ENCODE measurements at regions not wholly inside any gene's neighbourhood (a gene's known extent, or its start where the extent isn't known, plus 50 kb on each side); places are given as distances from the start of the nearest gene placed in this dataset.

DNA sequence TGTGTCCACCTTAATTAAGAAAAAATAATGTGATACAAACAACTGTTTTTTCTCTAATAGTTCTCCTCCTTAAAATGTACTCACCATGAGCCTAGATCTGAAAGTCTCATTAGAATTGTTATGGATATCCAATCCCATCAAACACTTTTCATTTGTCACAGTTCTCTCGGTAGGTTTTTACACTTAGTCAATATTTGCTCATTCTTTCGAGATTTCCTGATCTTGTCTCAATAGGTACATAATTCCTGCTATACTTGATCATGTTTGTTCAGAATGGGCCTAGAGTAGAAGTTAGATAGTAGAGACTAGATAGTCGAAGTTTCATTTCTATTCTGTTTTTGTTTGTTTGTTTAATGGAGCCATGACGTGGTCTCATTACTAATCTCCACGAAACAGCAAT, 2005.7 kb downstream of the NCAM2 start:
- TF ChIP-seq, protein P1, sequence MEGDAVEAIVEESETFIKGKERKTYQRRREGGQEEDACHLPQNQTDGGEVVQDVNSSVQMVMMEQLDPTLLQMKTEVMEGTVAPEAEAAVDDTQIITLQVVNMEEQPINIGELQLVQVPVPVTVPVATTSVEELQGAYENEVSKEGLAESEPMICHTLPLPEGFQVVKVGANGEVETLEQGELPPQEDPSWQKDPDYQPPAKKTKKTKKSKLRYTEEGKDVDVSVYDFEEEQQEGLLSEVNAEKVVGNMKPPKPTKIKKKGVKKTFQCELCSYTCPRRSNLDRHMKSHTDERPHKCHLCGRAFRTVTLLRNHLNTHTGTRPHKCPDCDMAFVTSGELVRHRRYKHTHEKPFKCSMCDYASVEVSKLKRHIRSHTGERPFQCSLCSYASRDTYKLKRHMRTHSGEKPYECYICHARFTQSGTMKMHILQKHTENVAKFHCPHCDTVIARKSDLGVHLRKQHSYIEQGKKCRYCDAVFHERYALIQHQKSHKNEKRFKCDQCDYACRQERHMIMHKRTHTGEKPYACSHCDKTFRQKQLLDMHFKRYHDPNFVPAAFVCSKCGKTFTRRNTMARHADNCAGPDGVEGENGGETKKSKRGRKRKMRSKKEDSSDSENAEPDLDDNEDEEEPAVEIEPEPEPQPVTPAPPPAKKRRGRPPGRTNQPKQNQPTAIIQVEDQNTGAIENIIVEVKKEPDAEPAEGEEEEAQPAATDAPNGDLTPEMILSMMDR (conservative IDR thresholded peaks at IDR 0.05): no peak
- TF ChIP-seq EZH2 (IDR thresholded peaks at IDR 0.05; ENCODE audit: low read depth): no peak
